HT1080 (cell line): ENCODE measurements at regions not wholly inside any gene's neighbourhood (a gene's known extent, or its start where the extent isn't known, plus 50 kb on each side); places are given as distances from the start of the nearest gene placed in this dataset.
A peak's percentile ranks its signal among the peaks of the same experiment; 100 is the strongest.
"Not testable (repeated sequence)": the region's sequence is repeated elsewhere in the genome, so short reads cannot be mapped to it uniquely, and the experiment has no call there.

Source experiments
- DNase-seq: peaks from one replicate; pipeline ENCODE4 v3.0.0-alpha.2; 2015; ENCODE audit warnings: low read depth

DNA sequence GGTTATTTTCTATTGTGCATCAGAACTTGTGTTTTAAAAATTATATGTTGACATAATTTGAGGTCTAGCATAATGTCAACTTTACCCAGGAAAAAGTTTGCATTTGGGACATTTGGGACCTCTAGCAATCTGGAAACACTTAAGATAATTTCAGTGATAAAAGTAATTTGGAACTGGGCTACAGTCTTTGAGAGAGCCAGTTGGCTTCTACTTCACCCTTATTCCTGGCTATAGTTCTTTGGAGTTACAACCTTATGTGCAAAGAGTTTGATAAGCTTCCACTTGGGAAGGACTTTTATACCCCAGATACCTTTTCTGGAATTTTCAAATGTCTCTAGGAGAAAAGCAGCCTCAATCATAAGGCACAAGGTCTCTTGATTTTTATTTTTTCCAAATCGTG, 139.3 kb downstream of the ARRDC3 start:
- no peak for DNase-seq

DNA sequence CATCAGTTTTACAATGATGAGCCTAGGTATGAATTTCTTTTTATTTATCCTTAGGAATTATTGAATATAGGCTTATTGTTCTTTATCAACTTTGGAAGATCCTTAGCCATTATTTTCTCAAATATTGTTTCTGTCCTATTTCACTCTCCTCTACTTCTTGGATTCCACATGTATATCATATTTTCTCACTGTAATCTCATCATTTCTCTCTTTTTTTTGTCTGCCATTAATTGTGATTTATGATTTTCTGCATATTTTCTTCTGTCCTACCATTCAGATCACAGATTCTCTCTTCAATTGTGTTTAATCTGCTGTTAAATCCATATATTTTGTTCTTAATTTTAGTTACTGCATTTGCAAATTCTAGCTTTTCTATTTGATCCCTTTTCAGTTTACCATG, 139.8 kb downstream of the ARRDC3 start:
- no peak for DNase-seq

DNA sequence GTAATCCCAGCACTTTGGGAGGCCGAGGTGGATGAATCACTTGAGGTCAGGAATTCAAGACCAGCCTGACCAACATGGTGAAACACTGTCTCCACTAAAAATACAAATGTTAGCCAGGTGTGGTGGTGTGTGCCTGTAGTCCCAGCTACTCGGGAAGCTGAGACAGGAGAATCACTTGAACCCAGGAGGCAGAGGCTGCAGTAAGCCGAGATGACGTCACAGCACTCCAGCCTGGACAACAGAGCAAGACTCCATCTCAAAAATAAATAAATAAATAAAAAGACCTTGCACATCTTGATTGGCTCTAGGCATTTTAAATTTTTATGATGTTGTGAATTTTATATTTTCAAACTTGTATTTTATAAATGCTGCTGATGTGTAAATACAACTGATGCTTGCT, 141.7 kb downstream of the ARRDC3 start:
- not testable (repeated sequence) for DNase-seq

DNA sequence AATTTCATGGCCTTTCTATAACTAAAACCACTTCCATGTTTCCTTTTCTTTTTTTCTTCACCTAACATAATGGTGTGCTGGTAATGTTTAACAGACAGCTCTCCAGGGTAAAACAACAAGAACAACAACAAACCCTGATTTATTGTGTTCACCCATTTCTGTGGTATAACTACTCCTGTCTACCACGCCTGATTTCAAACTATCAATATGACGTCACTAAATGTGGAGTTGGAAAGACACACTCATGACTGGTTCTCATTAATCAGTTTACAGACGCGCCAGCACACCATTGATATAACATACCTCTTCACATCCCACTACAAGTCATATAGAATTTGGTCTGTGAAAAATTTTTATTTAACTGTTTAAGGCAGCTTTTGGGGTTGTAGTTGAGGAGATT, 142.9 kb downstream of the ARRDC3 start:
- DNase-seq = no peak

GRCh38 chr5:91235271-91235694, 147.8 kb downstream of the ARRDC3 start:
- DNase-seq = no peak

- no peak for DNase-seq
Observed at GRCh38 chr5:91232523-91232922, 150.6 kb downstream of the ARRDC3 start.

DNA sequence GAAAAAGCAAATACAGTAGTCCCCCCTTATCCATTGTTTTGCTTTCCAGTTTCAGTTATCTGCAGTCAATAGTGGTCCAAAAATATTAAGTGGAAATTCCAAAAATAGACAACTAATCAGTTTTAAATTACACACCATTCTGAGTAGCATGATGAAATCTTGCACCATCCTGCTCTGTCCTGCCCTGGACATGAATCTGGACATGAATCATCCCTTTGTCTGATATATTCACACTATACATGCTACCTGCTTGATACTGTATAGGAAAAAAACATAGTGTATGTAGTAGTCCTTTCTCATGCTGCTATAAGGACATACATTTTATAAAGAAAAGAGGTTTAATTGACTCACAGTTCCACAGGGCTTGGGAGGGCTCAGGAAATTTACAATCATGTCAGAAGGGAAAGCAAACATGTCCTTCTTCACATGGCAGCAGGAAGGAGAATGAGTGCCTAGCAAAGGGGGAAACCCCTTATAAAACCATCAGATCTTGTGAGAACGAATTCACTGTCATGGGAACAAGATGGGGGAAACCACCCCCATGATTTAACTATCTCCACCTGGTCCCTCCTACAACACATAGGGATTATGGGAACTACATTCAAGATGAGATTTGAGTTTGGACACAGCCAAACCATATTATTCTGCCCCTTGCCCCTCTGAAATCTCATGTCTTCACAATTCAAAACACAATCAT, 153.9 kb downstream of the ARRDC3 start:
- DNase-seq = no peak

DNA sequence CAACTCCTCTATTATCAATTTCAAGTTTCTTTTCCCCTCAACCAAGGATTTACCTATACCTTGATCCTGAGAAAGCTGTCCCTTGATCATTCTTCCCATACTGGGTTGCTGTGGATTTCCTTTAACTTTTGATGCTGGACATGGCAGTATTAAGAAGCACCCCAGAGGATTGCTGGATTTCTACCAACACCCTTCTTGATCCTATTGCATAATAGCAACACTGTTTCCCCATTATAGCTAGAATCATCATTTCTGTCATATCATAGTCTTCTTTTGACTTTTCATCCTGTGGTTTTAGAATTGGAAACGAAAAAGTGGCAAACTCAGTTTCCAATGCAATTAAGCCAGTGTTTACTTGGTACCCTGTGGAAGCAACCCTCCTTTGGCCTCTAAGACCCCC, 154.9 kb downstream of the ARRDC3 start:
- no peak for DNase-seq

- peak; percentile 47 for DNase-seq
Observed at GRCh38 chr5:91225848-91226686, 157.1 kb downstream of the ARRDC3 start.

GRCh38 chr5:91224969-91225368, 158.1 kb downstream of the ARRDC3 start:
- no peak for DNase-seq

- DNase-seq = no peak
Observed at GRCh38 chr5:91224456-91224855, 158.7 kb downstream of the ARRDC3 start.

DNA sequence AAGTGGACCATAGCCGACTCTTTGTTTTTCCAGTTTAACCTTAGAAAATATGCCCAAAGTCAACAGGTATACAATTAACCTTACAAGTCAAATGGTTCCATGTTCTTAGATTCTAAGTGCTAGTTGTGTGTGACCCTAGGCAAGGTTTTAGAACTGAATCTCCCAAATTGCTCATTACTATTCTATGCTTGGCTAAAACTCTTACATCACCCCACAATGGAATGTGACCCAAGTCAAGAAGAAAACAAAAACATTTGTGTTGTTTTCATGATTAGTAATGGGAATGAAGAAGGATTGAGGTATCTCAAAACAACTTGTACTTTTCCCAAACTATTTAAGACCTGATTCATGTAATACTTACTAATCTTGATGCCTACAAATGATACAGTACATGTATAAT, 159.2 kb downstream of the ARRDC3 start:
- no peak for DNase-seq

- no peak for DNase-seq
Observed at GRCh38 chr5:91222482-91222881, 160.6 kb downstream of the ARRDC3 start.

GRCh38 chr5:91221917-91222316, 161.2 kb downstream of the ARRDC3 start:
- no peak for DNase-seq

- no peak for DNase-seq
Observed at GRCh38 chr5:91219803-91220371, 163.2 kb downstream of the ARRDC3 start.

- no peak for DNase-seq
Observed at GRCh38 chr5:91219091-91219802, 163.9 kb downstream of the ARRDC3 start.

GRCh38 chr5:91217859-91218258, 165.3 kb downstream of the ARRDC3 start:
- no peak for DNase-seq

GRCh38 chr5:91214571-91214970, 168.5 kb downstream of the ARRDC3 start:
- DNase-seq = no peak
